ENCODE measurements at regions not wholly inside any gene's neighbourhood (a gene's known extent, or its start where the extent isn't known, plus 50 kb on each side); places are given as distances from the start of the nearest gene placed in this dataset.

GRCh38 chr13:111919286-111919685 is 147.7 kb upstream of the SOX1 start:
- RAD21 ChIA-PET (ENCODE audit: unreplicated experiment) = no interaction called here
- BruUV-seq (replicated peaks) = no TSS peak
- H3K4me3 ChIP-seq = no peak overlapping the region
- POLR2A ChIA-PET = no interaction called here
- H4K20me1 ChIP-seq (ENCODE audit: control insufficient read depth, insufficient read depth) = no peaks in the 10 kb centered on the region
- no peaks in the 10 kb centered on the region for H3K36me3 ChIP-seq (ENCODE audit: control insufficient read depth in 2 of 2, insufficient read depth in 2 of 2, low read length in 1 of 2)
- no peak overlapping the region for H3K4me2 ChIP-seq (ENCODE audit: control insufficient read depth, insufficient read depth)
- SMC1A ChIA-PET (ENCODE audit: uncharacterized antibody, unreplicated experiment) = no interaction called here
- CTCF ChIA-PET = no interaction called here
- in situ Hi-C loops (cut with MboI) = no loop called here
- FAIRE-seq = no peak
- H3K9ac ChIP-seq (ENCODE audit: control insufficient read depth, insufficient read depth, low read length) = no peak overlapping the region
- no peak for DNase-seq (ENCODE audit: low read depth, low spot score)
- intact Hi-C loops (cut with micrococcal nuclease; ENCODE audit: unreplicated experiment) = no loop called here
- ATAC-seq = no peak
- H2AFZ ChIP-seq (ENCODE audit: control insufficient read depth, low read depth, low read length) = no peak overlapping the region
- no peak overlapping the region for H3K27ac ChIP-seq (ENCODE audit: control insufficient read depth, insufficient read depth)
- 68% methylated on average over 13 of the region's 13 CpGs for WGBS (ENCODE audit: insufficient coverage, insufficient replicate concordance, low lambda C conversion rate, missing lambda C conversion rate)
- H3K4me1 ChIP-seq (ENCODE audit: control insufficient read depth, insufficient read depth, low read length) = no peaks in the 10 kb centered on the region
- H3K9me3 ChIP-seq (replicated peaks; ENCODE audit: control insufficient read depth, insufficient read depth, low read length) = no peaks in the 10 kb centered on the region
- H3K79me2 ChIP-seq (ENCODE audit: control insufficient read depth, insufficient read depth, low read length) = no peaks in the 10 kb centered on the region
- no peaks in the 10 kb centered on the region for H3K27me3 ChIP-seq (replicated peaks in 1 of 2; ENCODE audit: control insufficient read depth in 2 of 2, insufficient read depth in 2 of 2, low read length in 1 of 2)
- TF ChIP-seq IRF5 (IDR thresholded peaks at IDR 0.05; ENCODE audit: borderline replicate concordance) (no peak), SRF (IDR thresholded peaks at IDR 0.05; ENCODE audit: low read depth in 2 of 2, low read length in 2 of 2) (no peak), MEF2A (IDR thresholded peaks at IDR 0.05; ENCODE audit: insufficient read depth, low read depth, low read length) (no peak), E2F8 (IDR thresholded peaks at IDR 0.05; ENCODE audit: low read depth, partially characterized antibody) (no peak), BCL3 (IDR thresholded peaks at IDR 0.05; ENCODE audit: borderline replicate concordance, insufficient read depth, low read depth, low read length, poor library complexity, severe bottlenecking) (no peak), FOXM1 (IDR thresholded peaks at IDR 0.05; ENCODE audit: low read depth, low read length) (no peak), POLR2AphosphoS2 (IDR thresholded peaks at IDR 0.05; ENCODE audit: low read depth, low read length) (no peak), ZNF24 (IDR thresholded peaks at IDR 0.05) (no peak), TBL1XR1 (IDR thresholded peaks at IDR 0.05; ENCODE audit: low read depth, low read length) (no peak), ZNF592 (IDR thresholded peaks at IDR 0.05) (no peak), TCF3 (IDR thresholded peaks at IDR 0.05; ENCODE audit: borderline replicate concordance, insufficient read depth, low read depth, low read length) (no peak), NBN (IDR thresholded peaks at IDR 0.05) (no peak), ZNF622 (IDR thresholded peaks at IDR 0.05) (no peak), ZNF274 (IDR thresholded peaks at IDR 0.05; ENCODE audit: insufficient read depth, insufficient read length) (no peak)

Measured in GM12878 (cell line).